SK-N-SH (cell line): ENCODE measurements at regions not wholly inside any gene's neighbourhood (a gene's known extent, or its start where the extent isn't known, plus 50 kb on each side); places are given as distances from the start of the nearest gene placed in this dataset.

ENCODE experiments used
- TAF1 ChIP-seq: IDR thresholded peaks from 2 replicates; pipeline ENCODE4 v1.6.1; 2012; ENCODE audit warnings: low read depth, mild to moderate bottlenecking, low read length, moderate library complexity, borderline replicate concordance
- TF ChIP-seq, protein P1 (sequence below): fragments of 200-600 bp; sonication (generic); IDR thresholded peaks from 2 replicates; pipeline ENCODE4 v1.6.1; 2017; ENCODE audit warnings: antibody characterized with exemption, mild to moderate bottlenecking, moderate library complexity
- TF ChIP-seq, protein P2 (sequence below): IDR thresholded peaks from 2 replicates; pipeline ENCODE4 v1.4.0; 2012; ENCODE audit warnings: low read depth, borderline replicate concordance

DNA sequence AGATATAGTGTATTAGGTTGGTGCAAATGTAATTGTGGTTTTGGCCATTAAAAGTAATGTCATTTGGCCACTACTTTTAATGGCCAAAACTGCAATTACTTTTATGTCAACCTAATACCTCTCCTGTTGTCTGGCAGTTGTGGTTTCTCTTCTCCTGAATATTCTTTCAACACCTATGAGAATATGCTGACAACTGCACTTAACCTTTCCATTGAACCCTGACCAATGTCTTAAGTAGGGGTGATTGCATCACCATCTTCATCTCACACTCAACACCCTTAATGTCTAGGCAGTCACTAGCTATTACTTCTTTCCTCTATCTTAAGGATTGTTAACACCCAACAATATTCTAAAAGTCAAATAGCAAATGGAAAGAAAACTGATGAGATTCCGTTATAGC, 200.5 kb upstream of the HSF2 start:
- TF ChIP-seq, protein P1, sequence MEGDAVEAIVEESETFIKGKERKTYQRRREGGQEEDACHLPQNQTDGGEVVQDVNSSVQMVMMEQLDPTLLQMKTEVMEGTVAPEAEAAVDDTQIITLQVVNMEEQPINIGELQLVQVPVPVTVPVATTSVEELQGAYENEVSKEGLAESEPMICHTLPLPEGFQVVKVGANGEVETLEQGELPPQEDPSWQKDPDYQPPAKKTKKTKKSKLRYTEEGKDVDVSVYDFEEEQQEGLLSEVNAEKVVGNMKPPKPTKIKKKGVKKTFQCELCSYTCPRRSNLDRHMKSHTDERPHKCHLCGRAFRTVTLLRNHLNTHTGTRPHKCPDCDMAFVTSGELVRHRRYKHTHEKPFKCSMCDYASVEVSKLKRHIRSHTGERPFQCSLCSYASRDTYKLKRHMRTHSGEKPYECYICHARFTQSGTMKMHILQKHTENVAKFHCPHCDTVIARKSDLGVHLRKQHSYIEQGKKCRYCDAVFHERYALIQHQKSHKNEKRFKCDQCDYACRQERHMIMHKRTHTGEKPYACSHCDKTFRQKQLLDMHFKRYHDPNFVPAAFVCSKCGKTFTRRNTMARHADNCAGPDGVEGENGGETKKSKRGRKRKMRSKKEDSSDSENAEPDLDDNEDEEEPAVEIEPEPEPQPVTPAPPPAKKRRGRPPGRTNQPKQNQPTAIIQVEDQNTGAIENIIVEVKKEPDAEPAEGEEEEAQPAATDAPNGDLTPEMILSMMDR = no peak
- TF ChIP-seq TAF1 = no peak
- TF ChIP-seq, protein P2, sequence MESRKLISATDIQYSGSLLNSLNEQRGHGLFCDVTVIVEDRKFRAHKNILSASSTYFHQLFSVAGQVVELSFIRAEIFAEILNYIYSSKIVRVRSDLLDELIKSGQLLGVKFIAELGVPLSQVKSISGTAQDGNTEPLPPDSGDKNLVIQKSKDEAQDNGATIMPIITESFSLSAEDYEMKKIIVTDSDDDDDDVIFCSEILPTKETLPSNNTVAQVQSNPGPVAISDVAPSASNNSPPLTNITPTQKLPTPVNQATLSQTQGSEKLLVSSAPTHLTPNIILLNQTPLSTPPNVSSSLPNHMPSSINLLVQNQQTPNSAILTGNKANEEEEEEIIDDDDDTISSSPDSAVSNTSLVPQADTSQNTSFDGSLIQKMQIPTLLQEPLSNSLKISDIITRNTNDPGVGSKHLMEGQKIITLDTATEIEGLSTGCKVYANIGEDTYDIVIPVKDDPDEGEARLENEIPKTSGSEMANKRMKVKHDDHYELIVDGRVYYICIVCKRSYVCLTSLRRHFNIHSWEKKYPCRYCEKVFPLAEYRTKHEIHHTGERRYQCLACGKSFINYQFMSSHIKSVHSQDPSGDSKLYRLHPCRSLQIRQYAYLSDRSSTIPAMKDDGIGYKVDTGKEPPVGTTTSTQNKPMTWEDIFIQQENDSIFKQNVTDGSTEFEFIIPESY = no peak
